PC-3 (cell line): ENCODE measurements at regions not wholly inside any gene's neighbourhood (a gene's known extent, or its start where the extent isn't known, plus 50 kb on each side); places are given as distances from the start of the nearest gene placed in this dataset.

ENCODE experiments used
- ATAC-seq: fragments of 200-7000 bp; cut with Tn5 transposase; 2 replicates; pipeline ENCODE4 v1.9.1; 2020; ENCODE audit warnings: mild to moderate bottlenecking, moderate library complexity
- BruUV-seq: library from RNA; stranded (reverse); fragments of 400-500 nt; replicated peaks from 2 replicates; lab custom pipeline; 2021; lab: Mats Ljungman, UMichigan
- CTCF ChIA-PET: fragments of 300-600 bp; sonication (Branson Sonifier 250); formaldehyde crosslinking; loops from one replicate; lab custom pipeline; 2022; ENCODE audit warnings: antibody characterized with exemption; lab: Charles Lee
- POLR2A ChIA-PET: fragments of 300-600 bp; sonication (Branson Sonifier 250); formaldehyde crosslinking; loops from one replicate; lab custom pipeline; 2022; ENCODE audit warnings: antibody characterized with exemption; ENCODE audit not compliant: unreplicated experiment; lab: Charles Lee
- DNase-seq: peaks from one replicate; pipeline ENCODE4 v3.0.0-alpha.2; 2015
- H2AFZ ChIP-seq: fragments of 300-600 bp; sonication (generic); 2 replicates; pipeline ENCODE4 v1.6.0; 2016; ENCODE audit warnings: antibody characterized with exemption, low read length
- H3F3A ChIP-seq: fragments of 300-600 bp; sonication (generic); one replicate; pipeline ENCODE4 v1.6.0; 2017; ENCODE audit warnings: antibody characterized with exemption, low read length, control low read depth, mild to moderate bottlenecking; ENCODE audit not compliant: unreplicated experiment
- H3K27ac ChIP-seq: fragments of 300-600 bp; sonication (generic); 2 replicates; pipeline ENCODE4 v1.5.1; 2016; ENCODE audit warnings: mild to moderate bottlenecking, low read length
- H3K27me3 ChIP-seq: fragments of 300-600 bp; sonication (generic); 2 replicates; pipeline ENCODE4 v1.6.1; 2016; ENCODE audit warnings: low read length, mixed read lengths
- H3K36me3 ChIP-seq: fragments of 300-600 bp; sonication (generic); 2 replicates; pipeline ENCODE4 v1.6.1; 2016; ENCODE audit warnings: low read depth, mixed run types, low read length, mixed read lengths
- H3K4me1 ChIP-seq: fragments of 300-600 bp; sonication (generic); 2 replicates; pipeline ENCODE4 v1.5.1; 2016; ENCODE audit warnings: low read length; ENCODE audit not compliant: insufficient read depth
- H3K4me2 ChIP-seq: fragments of 300-600 bp; sonication (generic); 2 replicates; pipeline ENCODE4 v1.6.0; 2016; ENCODE audit warnings: low read length
- H3K4me3 ChIP-seq: fragments of 300-600 bp; sonication (generic); 2 replicates; pipeline ENCODE4 v1.5.1; 2016; ENCODE audit warnings: mild to moderate bottlenecking, low read length, mixed read lengths
- H3K79me2 ChIP-seq: fragments of 300-600 bp; sonication (generic); 2 replicates; pipeline ENCODE4 v1.6.1; 2017; ENCODE audit warnings: low read length, mixed read lengths
- H3K9ac ChIP-seq: fragments of 300-600 bp; sonication (generic); 2 replicates; pipeline ENCODE4 v1.6.0; 2016; ENCODE audit warnings: mild to moderate bottlenecking, low read length
- H3K9me2 ChIP-seq: fragments of 300-600 bp; sonication (generic); replicated peaks from 2 replicates; pipeline ENCODE4 v1.6.1; 2016; ENCODE audit warnings: mixed run types, low read length, mixed read lengths
- H3K9me3 ChIP-seq: fragments of 300-600 bp; sonication (generic); 2 replicates; pipeline ENCODE4 v1.6.1; 2016; ENCODE audit warnings: low read length, mixed read lengths
- H4K20me1 ChIP-seq: fragments of 300-600 bp; sonication (generic); 2 replicates; pipeline ENCODE4 v1.6.1; 2016; ENCODE audit warnings: low read length, mixed read lengths
- CTCF ChIP-seq: fragments of 300-600 bp; sonication (generic); conservative IDR thresholded peaks from 2 replicates; pipeline ENCODE4 v1.5.1; 2017; ENCODE audit warnings: antibody characterized with exemption, low read depth, mild to moderate bottlenecking, low read length
- EZH2 ChIP-seq: fragments of 300-600 bp; sonication (generic); IDR thresholded peaks from one replicate; pipeline ENCODE4 v1.6.1; 2017; ENCODE audit warnings: antibody characterized with exemption, mild to moderate bottlenecking, low read length; ENCODE audit not compliant: unreplicated experiment
- EZH2phosphoT487 ChIP-seq: fragments of 300-600 bp; sonication (generic); IDR thresholded peaks from 2 replicates; pipeline ENCODE4 v1.6.1; 2018; ENCODE audit warnings: mild to moderate bottlenecking, antibody characterized with exemption, low read length, borderline replicate concordance
- intact Hi-C: fragments of 100-400 bp; cut with micrococcal nuclease; formaldehyde crosslinking; loops from 2 replicates; pipeline ENCODE4 v1.9.0; 2023

- H3F3A ChIP-seq: no peaks in the 10 kb centered on the region
Observed at GRCh38 chr1:163885510-163885909, 563.8 kb downstream of the NUF2 start.

GRCh38 chr1:163896001-163896400, 574.2 kb downstream of the NUF2 start:
- intact Hi-C loops: no loop called here
- ChIA-PET POLR2A (no interaction called here), CTCF (no interaction called here)
- Histone ChIP-seq H3K4me2 (no peak overlapping the region), H3K36me3 (no peaks in the 10 kb centered on the region), H3K9me3 (no peaks in the 10 kb centered on the region), H3K9me2 (no peaks in the 10 kb centered on the region), H3K79me2 (no peaks in the 10 kb centered on the region), H4K20me1 (no peaks in the 10 kb centered on the region), H3K4me1 (no peaks in the 10 kb centered on the region), H3F3A (no peaks in the 10 kb centered on the region), H2AFZ (no peak overlapping the region), H3K4me3 (no peak overlapping the region), H3K9ac (no peak overlapping the region), H3K27me3 (no peaks in the 10 kb centered on the region), H3K27ac (no peak overlapping the region)
- DNase-seq: no peak
- no peak for ATAC-seq
- TF ChIP-seq CTCF (no peak), EZH2 (no peak), EZH2phosphoT487 (no peak)
- no TSS peak for BruUV-seq

More at GRCh38 chr1:163885510-163885909, 563.8 kb downstream of the NUF2 start:
- no peaks in the 10 kb centered on the region for H3K79me2 ChIP-seq
- CTCF ChIA-PET: no interaction called here
- no peaks in the 10 kb centered on the region for H3K9me3 ChIP-seq
- POLR2A ChIA-PET: no interaction called here
- H3K9me2 ChIP-seq: no peaks in the 10 kb centered on the region
- H4K20me1 ChIP-seq: no peaks in the 10 kb centered on the region
- ATAC-seq (no peak), DNase-seq (no peak)
- H3K27ac ChIP-seq: no peak overlapping the region
- intact Hi-C loops: no loop called here
- H3K4me2 ChIP-seq: no peak overlapping the region
- no peaks in the 10 kb centered on the region for H3K4me1 ChIP-seq
- BruUV-seq: no TSS peak
- TF ChIP-seq EZH2phosphoT487 (no peak), CTCF (no peak), EZH2 (no peak)
- no peak overlapping the region for H3K9ac ChIP-seq
- no peak overlapping the region for H3K4me3 ChIP-seq
- H3K36me3 ChIP-seq: no peaks in the 10 kb centered on the region
- H3K27me3 ChIP-seq: no peaks in the 10 kb centered on the region
- H2AFZ ChIP-seq: no peak overlapping the region

GRCh38 chr1:163897412-163898155, 575.8 kb downstream of the NUF2 start:
- Histone ChIP-seq H3K36me3 (no peaks in the 10 kb centered on the region), H3K79me2 (no peaks in the 10 kb centered on the region), H2AFZ (no peak overlapping the region), H4K20me1 (no peaks in the 10 kb centered on the region), H3K9me3 (peaks cover 4% of the 10 kb centered on the region; the same call in 1 of the 2 replicates), H3K4me3 (no peak overlapping the region), H3K4me1 (no peaks in the 10 kb centered on the region), H3K4me2 (no peak overlapping the region), H3K9ac (no peak overlapping the region), H3F3A (no peaks in the 10 kb centered on the region), H3K9me2 (no peaks in the 10 kb centered on the region), H3K27me3 (no peaks in the 10 kb centered on the region), H3K27ac (no peak overlapping the region)
- no TSS peak for BruUV-seq
- ChIA-PET CTCF (no interaction called here), POLR2A (no interaction called here)
- intact Hi-C loops: no loop called here
- DNase-seq: no peak
- TF ChIP-seq CTCF (no peak), EZH2phosphoT487 (no peak), EZH2 (no peak)
- no peak for ATAC-seq
